EL (cell line): ENCODE measurements at regions not wholly inside any gene's neighbourhood (a gene's known extent, or its start where the extent isn't known, plus 50 kb on each side); places are given as distances from the start of the nearest gene placed in this dataset.
A peak's percentile ranks its signal among the peaks of the same experiment; 100 is the strongest.

Source experiments
- DNase-seq: peaks from one replicate; pipeline ENCODE4 v3.0.0-alpha.2; 2016

GRCh38 chr5:167810573-167810972 lies 480.9 kb upstream of the WWC1 start:
- no peak for DNase-seq

- DNase-seq: no peak
Measured at GRCh38 chr5:167812871-167813270, 478.6 kb upstream of the WWC1 start.

DNA sequence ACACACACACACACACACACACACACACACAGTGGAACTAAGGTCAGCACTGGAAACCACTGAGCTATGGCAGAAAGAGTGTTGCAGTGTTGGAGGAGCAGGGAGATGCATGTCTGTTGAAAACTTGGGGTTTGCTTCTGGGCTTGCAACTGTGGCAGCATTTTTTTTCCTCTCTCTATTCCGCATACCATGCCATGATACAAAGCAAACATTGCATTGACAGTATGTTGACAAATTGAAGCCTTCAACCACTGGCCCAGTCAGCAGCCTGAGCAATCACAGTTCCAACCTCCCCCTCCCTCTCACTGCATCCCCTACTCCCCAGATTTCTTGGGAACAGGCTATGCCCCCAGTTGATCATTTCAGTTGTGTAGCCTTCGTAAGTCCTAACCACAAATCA lies 478.1 kb upstream of the WWC1 start:
- DNase-seq: no peak

DNA sequence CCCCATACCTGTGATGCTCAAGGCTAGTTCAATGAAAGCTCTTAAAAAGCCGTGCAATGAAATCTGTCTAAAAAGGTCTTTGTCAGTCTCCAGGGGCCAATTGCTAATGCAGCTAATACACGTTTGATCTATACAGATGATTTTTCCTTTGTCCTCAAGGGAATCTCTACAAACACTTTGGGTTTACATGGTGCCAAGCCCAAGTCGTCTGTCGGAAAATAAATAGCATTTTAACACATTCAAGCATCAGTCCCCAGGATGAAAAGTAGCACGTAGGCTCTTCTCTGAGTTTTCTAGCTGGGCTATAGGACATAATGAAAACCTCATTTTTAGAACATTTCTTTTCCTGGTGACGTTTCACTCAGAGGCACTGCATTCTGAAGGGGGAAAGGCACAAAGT lies 477.4 kb upstream of the WWC1 start:
- DNase-seq: no peak

GRCh38 chr5:167814828-167815227 lies 476.6 kb upstream of the WWC1 start:
- peak; percentile 97 for DNase-seq

GRCh38 chr5:167816354-167816753 lies 475.1 kb upstream of the WWC1 start:
- peak; percentile 61 for DNase-seq

GRCh38 chr5:167816864-167817263 lies 474.6 kb upstream of the WWC1 start:
- no peak for DNase-seq

DNA sequence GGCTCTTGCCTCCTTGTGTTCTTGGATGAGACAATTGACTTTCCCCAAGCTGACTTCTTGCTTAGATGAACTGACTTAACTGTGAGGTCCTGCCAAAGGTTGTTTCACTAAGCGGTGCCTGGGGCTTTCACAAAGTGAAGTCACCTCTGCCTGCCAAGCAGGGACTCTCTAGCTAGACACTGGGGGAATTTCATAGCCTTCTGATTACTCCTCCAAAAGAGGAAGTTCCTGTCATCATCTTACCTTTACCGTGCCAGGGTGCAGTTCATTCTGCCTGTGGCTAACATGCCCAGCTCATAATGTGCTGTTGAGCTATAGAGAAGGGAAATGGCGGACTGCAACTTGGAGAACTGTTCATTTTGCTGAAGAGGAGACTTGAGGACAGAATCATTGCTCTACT lies 472.0 kb upstream of the WWC1 start:
- no peak for DNase-seq

DNA sequence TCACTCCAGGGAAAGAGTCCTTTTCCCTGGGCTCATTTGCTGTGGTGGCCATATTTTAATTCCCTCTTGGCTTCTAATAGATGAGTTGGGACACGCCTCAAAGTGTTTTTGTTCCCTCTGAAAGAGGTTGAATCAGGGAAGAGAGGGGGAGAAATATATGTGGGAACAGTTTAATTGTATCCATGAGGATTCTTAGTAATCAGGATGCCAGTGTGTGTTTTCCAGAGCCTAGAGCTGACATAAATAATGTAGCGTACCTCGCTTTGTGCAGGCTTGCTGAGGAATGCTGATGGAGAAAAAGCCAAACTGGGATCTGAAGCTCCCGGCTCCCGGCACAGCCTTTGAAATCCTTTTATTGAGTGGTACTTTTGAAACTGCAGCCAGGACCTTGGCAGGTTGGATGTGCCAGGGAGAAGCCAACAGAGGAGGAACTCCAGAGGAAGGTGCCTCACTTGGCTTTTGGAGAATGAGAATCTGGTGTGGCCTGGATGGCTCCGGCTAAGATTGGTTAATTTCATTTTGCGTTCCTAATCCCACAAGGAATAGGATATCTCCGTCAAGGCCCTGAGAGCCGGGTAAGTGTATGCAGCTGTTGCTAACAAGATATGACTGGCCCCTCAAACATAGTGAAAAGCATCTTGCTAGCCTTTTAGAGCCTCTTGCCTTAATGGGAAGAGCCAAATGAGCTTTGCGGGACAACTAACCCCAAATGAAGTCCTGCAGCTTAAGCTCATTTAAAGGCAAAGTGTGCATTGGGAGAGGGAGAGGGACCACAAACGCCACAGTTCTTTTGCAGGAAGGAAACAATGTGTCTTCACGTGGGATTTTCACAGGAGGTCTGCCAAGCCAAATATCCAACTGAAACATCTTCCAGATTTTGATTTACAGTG lies 471.1 kb upstream of the WWC1 start:
- DNase-seq: no peak

GRCh38 chr5:167821151-167821550 lies 470.3 kb upstream of the WWC1 start:
- DNase-seq: no peak

DNA sequence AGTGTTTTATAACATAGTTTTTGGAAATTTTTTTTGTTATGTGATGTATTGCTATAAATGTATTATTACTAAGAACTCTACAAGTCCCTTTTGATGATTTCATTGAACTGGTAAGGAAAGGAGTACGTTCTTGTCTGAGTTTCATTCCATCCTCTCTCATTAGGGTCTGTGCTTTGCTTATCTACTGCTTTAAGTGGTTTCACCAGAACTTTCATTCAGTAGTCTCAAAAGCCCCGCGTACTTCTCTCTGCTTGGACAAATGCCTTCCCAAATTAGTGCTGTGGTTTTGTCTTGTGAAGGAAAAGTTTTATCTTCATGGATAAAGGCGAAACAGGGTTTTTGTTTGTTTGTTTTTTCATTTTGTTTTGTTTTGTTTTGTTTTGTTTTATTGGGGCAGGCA lies 469.8 kb upstream of the WWC1 start:
- no peak for DNase-seq

DNA sequence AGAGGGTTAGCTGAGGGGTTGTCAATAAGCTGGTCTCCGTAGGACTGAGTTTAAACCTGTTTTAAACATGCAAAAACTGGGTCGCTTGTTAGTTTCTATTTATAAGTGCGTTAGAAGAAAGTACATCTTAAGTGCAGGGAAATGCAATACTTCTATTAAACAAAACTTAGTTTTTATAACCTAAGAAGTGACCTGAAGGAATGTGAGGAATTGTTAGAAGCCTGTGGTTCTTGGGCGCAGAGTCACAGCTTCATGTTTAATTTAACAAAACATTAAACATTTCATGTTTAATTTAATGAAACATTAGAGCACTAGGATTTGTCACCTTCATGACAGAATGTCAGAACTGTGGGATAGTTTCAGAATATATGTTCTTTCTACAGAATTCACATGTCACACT lies 469.2 kb upstream of the WWC1 start:
- DNase-seq: no peak

DNA sequence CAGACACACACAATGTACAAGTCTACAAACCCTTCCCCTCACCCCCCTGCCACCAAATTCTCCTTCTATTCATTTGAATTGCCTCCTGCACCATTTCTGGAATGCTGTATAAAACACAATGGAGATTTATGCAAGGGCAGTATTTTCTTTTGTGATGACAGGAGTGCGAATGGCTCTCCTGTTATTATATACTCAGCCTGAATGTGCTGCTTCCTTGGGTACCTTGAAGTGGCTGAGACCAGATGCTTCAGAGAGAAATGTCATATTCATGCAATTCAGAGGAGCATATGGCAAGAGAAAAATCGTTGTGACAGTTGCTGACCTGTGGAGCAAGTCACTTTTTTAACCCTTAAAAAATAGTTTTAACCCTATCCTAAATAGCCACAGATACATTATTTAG lies 468.0 kb upstream of the WWC1 start:
- DNase-seq: no peak

- DNase-seq: no peak
Measured at GRCh38 chr5:167827766-167828165, 463.7 kb upstream of the WWC1 start.

GRCh38 chr5:167831754-167832504 lies 459.5 kb upstream of the WWC1 start:
- DNase-seq: no peak

DNA sequence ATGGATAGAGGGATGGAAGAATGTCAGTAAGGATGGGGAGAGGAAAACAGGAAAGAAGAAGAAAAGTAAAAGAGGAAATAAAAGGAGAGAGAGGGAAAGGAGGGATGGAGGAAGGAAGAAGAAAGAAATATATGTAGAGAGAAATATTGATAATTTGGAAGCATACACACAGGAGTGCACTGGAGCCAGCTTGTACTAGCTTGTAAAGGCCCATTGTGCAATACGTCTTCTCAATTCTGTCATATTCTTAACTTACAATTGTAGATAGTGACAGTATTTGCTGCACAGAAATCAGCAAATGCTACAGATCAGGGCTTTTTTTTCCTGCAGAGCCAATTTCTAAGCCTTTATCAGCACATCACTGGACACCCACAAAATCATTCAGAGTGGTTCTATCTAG lies 458.8 kb upstream of the WWC1 start:
- DNase-seq: no peak

- DNase-seq: no peak
Measured at GRCh38 chr5:167833456-167833855, 458.0 kb upstream of the WWC1 start.

- DNase-seq: no peak
Measured at GRCh38 chr5:167835146-167835545, 456.3 kb upstream of the WWC1 start.

DNA sequence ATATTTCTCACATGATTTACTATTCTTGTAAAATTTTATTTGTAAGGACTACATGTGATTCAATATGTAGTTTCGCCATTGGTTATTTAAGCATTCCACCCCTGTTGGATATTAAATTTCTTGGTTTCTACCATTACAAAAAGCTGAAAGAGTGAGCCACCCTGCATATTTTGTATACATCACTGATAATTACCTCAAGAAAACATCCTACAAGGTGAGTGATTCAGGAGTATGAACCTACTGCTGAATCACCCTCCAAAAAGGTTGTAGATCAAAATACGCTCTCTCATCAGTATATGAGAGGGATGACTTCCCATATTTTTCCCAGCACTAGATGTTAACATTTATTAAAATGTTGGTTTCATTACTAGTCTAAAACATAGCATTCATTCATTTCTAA lies 454.3 kb upstream of the WWC1 start:
- DNase-seq: no peak

DNA sequence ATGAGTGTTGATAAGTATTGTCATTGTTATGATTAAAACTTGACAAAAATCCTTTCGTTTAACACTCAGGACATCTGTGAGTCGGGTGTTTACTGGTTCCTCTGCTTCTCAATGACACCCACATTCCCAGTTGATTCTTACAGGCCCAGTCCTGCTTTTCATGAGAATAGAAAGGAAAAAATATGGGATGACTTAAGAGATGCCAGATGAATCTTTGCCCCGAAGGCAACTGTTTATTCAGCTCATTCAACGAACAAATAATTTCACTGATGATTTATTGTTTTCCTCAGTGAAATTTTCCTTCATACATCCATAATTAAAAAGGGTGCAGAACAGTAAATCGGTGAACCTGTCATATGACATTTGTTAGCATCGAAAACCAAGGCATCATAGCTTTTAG lies 452.4 kb upstream of the WWC1 start:
- no peak for DNase-seq

DNA sequence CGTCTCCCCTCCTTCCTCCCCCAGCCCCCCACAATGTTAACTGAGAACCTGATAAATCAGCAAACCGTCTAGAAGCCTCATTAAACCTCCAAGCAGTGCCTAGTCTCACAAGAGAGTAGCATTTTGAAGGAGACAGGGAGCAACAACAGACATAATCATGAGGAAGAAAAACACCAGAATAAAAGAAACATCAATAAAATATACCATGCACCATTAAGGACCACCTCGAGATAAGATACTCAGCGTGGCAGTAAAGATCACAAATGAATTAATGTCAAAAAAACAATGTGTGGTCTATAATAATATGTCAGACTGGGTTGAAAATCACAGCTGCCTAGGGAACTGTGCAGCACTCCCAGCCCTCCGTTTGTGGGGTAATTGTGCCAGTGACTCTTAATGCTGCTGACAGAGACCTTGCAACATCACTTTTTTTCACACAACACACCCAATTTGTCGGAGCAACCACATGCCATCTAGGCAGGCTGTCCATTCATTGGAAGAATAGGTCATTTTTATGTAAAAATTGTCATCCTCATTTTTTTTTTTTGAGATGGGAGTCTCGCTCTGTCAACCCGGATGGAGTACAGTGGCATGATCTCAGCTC lies 450.8 kb upstream of the WWC1 start:
- no peak for DNase-seq

DNA sequence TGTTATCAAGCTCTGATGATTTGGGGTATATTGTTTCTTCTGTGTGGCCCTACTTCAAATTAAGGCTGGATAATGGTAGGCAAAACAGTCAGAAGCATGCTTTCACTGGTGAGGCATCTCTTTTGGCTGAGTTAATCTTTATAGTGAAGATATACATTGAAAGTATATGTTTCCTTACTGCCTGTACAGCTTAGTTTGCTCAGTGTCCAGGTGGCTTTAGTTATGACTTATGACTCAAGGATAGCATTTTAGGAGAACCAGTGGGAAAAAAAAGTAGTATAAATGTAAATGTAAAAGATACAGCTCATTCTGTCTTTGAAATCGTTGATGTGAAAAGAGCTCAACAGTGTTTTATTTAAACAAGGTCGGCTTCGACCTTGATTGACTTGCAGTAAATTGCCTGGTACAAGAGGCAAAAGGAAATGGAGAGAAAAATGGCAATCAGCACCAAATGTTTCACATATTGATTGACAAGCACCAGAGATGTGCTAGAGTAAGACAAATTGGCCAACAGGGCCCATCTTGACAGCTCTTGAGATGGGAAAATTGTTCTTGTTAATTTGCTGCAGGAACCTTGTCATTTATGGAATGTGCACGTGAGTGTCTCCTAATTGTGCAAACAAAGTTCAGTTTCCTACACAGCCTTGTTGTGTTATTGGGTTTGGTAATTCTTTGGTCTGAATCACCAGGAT lies 447.4 kb upstream of the WWC1 start:
- no peak for DNase-seq

DNA sequence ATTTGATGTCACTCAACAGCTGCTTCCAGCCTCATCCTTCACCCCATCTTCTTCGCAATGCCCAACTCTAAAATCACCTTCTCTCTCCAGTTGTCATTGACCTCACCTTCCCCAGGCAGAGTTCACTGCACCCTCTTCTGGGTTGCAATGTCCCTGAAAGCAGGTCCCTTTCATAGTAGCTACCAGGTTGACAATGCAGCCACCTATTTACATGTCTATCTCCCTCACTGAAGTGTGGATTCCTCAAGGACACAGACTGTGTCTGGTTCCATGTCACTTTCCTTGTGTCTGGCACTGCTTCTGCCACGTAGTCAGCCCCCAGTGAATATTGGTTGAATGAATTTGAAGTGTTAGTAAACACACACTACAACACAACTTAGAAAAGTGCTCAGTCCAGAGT lies 445.5 kb upstream of the WWC1 start:
- no peak for DNase-seq
